A549 (cell line): ENCODE measurements at regions not wholly inside any gene's neighbourhood (a gene's known extent, or its start where the extent isn't known, plus 50 kb on each side); places are given as distances from the start of the nearest gene placed in this dataset.

Experiments used
- ATAC-seq, 2 experiments: fragments of 200-7000 bp in 1 of 2; fragments of >200 bp in 1 of 2; cut with Nextera tagmentation in 1 of 2; cut with Tn5 transposase in 1 of 2; 3 replicates each; pipeline versions ENCODE4 v1.8.0 to v1.9.1; 2018 to 2020; ENCODE audit warnings: mild to moderate bottlenecking in 1 of 2, moderate library complexity in 1 of 2
- CTCF ChIA-PET: fragments of 300-600 bp; sonication (Branson Sonifier 250); formaldehyde crosslinking; extraction: SDS; loops from one replicate; lab custom pipeline; 2021; ENCODE audit warnings: antibody characterized with exemption, inconsistent platforms; lab: Yijun Ruan, JAX
- POLR2A ChIA-PET: fragments of 350-600 bp; formaldehyde crosslinking; extraction: SDS; loops from one replicate; lab custom pipeline; 2021; ENCODE audit warnings: antibody characterized with exemption, inconsistent platforms; lab: Yijun Ruan, JAX
- DNase-seq, 2 experiments: peaks; one replicate each; pipeline versions ENCODE4 v3.0.0 to v3.0.0-alpha.2; 2011 to 2016; ENCODE audit warnings: low read depth in 1 of 2, low spot score in 1 of 2
- FAIRE-seq: peaks from 2 replicates; lab custom pipeline; 2011; peaks lifted over from hg19 to GRCh38; lab: Jason Lieb, UNC
- H3K27ac ChIP-seq, 2 experiments: fragments of >200 bp; sonication (Bioruptor Twin); formaldehyde crosslinking; 3 replicates each; pipeline ENCODE4 v1.5.1; 2016 to 2017
- H3K4me1 ChIP-seq: fragments of >200 bp; sonication (Bioruptor Twin); formaldehyde crosslinking; 3 replicates; pipeline ENCODE4 v1.6.1; 2016
- H3K4me2 ChIP-seq: fragments of >200 bp; sonication (Bioruptor Twin); formaldehyde crosslinking; 3 replicates; pipeline ENCODE4 v1.6.1; 2016
- H3K4me3 ChIP-seq: fragments of >200 bp; sonication (Bioruptor Twin); formaldehyde crosslinking; 3 replicates; pipeline ENCODE4 v1.5.1; 2016
- H3K9me3 ChIP-seq: fragments of >200 bp; sonication (Bioruptor Twin); formaldehyde crosslinking; 3 replicates; pipeline ENCODE4 v1.6.1; 2016
- ATOH8 ChIP-seq: fragments of 250-450 bp; sonication (Bioruptor Pico); IDR thresholded peaks from 2 replicates; pipeline ENCODE4 v1.5.0; 2020; ENCODE audit warnings: low read depth, mild to moderate bottlenecking, moderate library complexity
- E2F6 ChIP-seq: IDR thresholded peaks from 2 replicates; pipeline ENCODE4 v1.6.1; 2012; ENCODE audit warnings: low read depth, borderline replicate concordance
- EHF ChIP-seq: fragments of 250-450 bp; sonication (Bioruptor Pico); IDR thresholded peaks from 2 replicates; pipeline ENCODE4 v1.5.0; 2020; ENCODE audit warnings: mild to moderate bottlenecking
- FOSB ChIP-seq: fragments of 250-450 bp; sonication (Bioruptor Pico); IDR thresholded peaks from 2 replicates; pipeline ENCODE4 v1.5.0; 2020; ENCODE audit warnings: mild to moderate bottlenecking, moderate library complexity
- GATA3 ChIP-seq: IDR thresholded peaks from 2 replicates; pipeline ENCODE4 v1.6.1; 2012; ENCODE audit warnings: borderline replicate concordance
- HOXB13 ChIP-seq: fragments of 250-450 bp; sonication (Bioruptor Pico); IDR thresholded peaks from 2 replicates; pipeline ENCODE4 v1.5.0; 2020; ENCODE audit warnings: low read depth, mild to moderate bottlenecking, moderate library complexity
- KDM1A ChIP-seq: fragments of 200-600 bp; sonication (generic); IDR thresholded peaks from 2 replicates; pipeline ENCODE4 v1.6.1; 2016; ENCODE audit warnings: low read depth, mild to moderate bottlenecking
- KDM5A ChIP-seq: fragments of 200-600 bp; sonication (generic); IDR thresholded peaks from 2 replicates; pipeline ENCODE4 v1.6.1; 2016; ENCODE audit warnings: antibody characterized with exemption, mild to moderate bottlenecking
- NR3C1 ChIP-seq: fragments of >200 bp; sonication (Bioruptor Twin); formaldehyde crosslinking; IDR thresholded peaks from 3 replicates; pipeline ENCODE4 v1.6.1; 2017
- PHF8 ChIP-seq: fragments of 200-600 bp; sonication (generic); IDR thresholded peaks from 2 replicates; pipeline ENCODE4 v1.6.1; 2016; ENCODE audit warnings: low read depth, mild to moderate bottlenecking, antibody characterized with exemption, moderate library complexity, borderline replicate concordance
- POLR2AphosphoS2 ChIP-seq: conservative IDR thresholded peaks from 2 replicates; pipeline ENCODE4 v1.6.1; 2012; ENCODE audit warnings: low read length, improper control_type of control experiment, inconsistent platforms
- RAD21 ChIP-seq, 2 experiments: fragments of >200 bp in 1 of 2; sonication (Bioruptor Twin) in 1 of 2; formaldehyde crosslinking in 1 of 2; IDR thresholded peaks in 1 of 2; conservative IDR thresholded peaks in 1 of 2; 2 replicates in 1 of 2; 3 replicates in 1 of 2; pipeline ENCODE4 v1.6.1; 2012 to 2018; ENCODE audit warnings: inconsistent platforms in 1 of 2
- SMC3 ChIP-seq: fragments of >200 bp; sonication (Bioruptor Twin); formaldehyde crosslinking; IDR thresholded peaks from 3 replicates; pipeline ENCODE4 v1.6.1; 2018; ENCODE audit warnings: inconsistent platforms
- USF2 ChIP-seq: fragments of 450-650 bp; IDR thresholded peaks from 2 replicates; pipeline ENCODE4 v1.6.1; 2014; ENCODE audit warnings: antibody characterized with exemption
- ZNF302 ChIP-seq: fragments of 250-450 bp; sonication (Bioruptor Pico); IDR thresholded peaks from 2 replicates; pipeline ENCODE4 v1.9.0; 2021; ENCODE audit warnings: inconsistent platforms, mild to moderate bottlenecking, moderate library complexity
- WGBS: methylation state at CpG from one replicate; pipeline ENCODE4 v1.1.6; 2017; ENCODE audit errors: missing lambda C conversion rate; 5-methylcytosine and 5-hydroxymethylcytosine counted together
- TF ChIP-seq, protein P1 (sequence below): IDR thresholded peaks from 2 replicates; pipeline ENCODE4 v1.6.1; 2012
- TF ChIP-seq, protein P2 (sequence below): IDR thresholded peaks from 2 replicates; pipeline ENCODE4 v1.6.1; 2012
- TF ChIP-seq, protein P3 (sequence below): fragments of >200 bp; sonication (Bioruptor Twin); formaldehyde crosslinking; IDR thresholded peaks from 3 replicates; pipeline ENCODE4 v1.5.1; 2016

DNA sequence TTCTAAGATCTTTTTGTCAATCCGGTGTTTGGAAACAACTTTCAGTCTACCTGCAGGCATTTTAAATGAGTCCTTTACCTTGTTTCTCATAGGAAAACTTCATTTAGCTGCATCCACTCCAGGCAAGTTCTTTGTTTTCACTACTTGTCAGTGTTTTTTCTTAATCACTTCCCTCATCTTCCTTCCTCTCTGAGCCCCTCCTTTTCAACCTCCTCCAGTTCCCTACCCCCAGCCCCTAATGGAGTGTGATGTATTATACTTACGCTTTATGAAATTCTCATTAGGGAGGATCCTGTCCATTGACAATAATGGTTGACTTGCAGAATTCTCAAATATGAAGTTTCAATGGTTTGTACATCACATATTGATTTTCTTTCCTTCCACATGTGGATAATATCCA is 62.5 kb upstream of the BACH1 start:
- Histone ChIP-seq H3K4me1 (peaks cover 8% of the 10 kb centered on the region; the same call in 2 of the 3 replicates), H3K9me3 (no peaks in the 10 kb centered on the region), H3K27ac (no peak overlapping the region), H3K4me2 (no peak overlapping the region), H3K4me3 (no peak overlapping the region)
- CTCF ChIA-PET = interaction anchor here (1.7 kb wide), 1 partner anchor 12 kb away, joined by 4 read pairs; no protein-coding TSS in a partner anchor
- DNase-seq = no peak
- no peak for ATAC-seq
- POLR2A ChIA-PET = no interaction called here
- TF ChIP-seq HOXB13 (CRISPR knock-in tag) = no peak
- TF ChIP-seq EHF (CRISPR knock-in tag) = no peak
- TF ChIP-seq KDM5A = no peak
- TF ChIP-seq ZNF302 = no peak
- no peak for TF ChIP-seq PHF8
- TF ChIP-seq, protein P1, sequence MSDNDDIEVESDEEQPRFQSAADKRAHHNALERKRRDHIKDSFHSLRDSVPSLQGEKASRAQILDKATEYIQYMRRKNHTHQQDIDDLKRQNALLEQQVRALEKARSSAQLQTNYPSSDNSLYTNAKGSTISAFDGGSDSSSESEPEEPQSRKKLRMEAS = no peak
- TF ChIP-seq RAD21 (conservative IDR thresholded peaks at IDR 0.05 in 1 of 2, IDR thresholded peaks at IDR 0.05 in 1 of 2) = no peak
- TF ChIP-seq, protein P2, sequence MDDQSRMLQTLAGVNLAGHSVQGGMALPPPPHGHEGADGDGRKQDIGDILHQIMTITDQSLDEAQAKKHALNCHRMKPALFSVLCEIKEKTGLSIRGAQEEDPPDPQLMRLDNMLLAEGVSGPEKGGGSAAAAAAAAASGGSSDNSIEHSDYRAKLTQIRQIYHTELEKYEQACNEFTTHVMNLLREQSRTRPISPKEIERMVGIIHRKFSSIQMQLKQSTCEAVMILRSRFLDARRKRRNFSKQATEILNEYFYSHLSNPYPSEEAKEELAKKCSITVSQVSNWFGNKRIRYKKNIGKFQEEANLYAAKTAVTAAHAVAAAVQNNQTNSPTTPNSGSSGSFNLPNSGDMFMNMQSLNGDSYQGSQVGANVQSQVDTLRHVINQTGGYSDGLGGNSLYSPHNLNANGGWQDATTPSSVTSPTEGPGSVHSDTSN = no peak
- no peak for TF ChIP-seq GATA3
- no peak for TF ChIP-seq KDM1A
- TF ChIP-seq POLR2AphosphoS2 = no peak
- FAIRE-seq = no peak
- 73% methylated on average over 2 of the region's 2 CpGs for WGBS

DNA sequence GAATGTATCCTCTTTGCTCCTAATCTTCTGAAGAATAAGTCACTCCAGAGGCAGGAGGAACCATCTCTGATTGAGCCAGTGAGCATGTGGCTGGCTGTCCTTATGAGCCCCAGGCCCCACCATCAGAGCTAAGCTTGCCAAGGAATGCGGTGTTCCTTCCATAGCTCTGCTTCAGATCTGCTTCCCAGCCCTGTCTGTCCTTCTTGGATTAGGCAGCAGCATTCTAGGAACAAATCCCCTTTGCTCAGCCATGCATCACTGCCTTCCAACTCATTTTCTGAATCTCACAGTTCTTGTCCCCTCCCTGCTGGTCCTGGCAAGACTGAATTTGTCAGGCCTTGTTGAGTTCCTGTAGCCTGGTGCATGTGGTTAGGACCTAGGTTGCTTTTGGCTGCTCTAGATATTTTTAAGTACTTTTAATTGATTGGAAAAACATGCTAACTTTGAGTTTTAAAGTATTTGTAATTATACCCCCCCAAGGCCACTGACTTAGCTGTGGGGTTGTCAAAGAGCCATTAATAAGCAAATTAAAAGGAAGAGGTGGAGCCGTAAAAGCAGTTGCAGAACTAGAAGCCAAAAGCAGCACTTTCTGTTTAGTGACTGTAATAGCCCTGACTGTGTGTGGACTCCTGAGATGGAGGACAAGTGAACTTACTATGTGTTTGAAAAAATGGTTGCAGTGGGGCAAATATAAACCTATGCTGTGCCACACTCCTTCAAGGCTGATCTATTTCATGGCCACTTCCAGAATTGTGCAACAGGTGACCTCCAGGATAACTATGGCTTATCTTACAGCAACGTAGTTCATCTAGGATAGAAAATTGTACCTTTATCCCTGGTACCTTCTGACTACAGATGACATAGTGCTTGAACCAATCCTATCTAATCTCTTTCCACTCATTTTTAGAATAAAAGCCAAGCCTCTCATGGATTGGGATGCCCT is 61.3 kb upstream of the BACH1 start:
- no peak for DNase-seq
- H3K4me3 ChIP-seq = no peak overlapping the region
- POLR2A ChIA-PET = no interaction called here
- CTCF ChIA-PET = interaction anchor here (0.6 to 1.7 kb wide), 2 partner anchors 13 to 66 kb away, joined by 3 to 4 read pairs; no protein-coding TSS in a partner anchor
- peaks cover 7% of the 10 kb centered on the region; the same call in 2 of the 3 replicates for H3K4me1 ChIP-seq
- FAIRE-seq = no peak
- no peak for ATAC-seq
- 83% methylated on average over 3 of the region's 3 CpGs for WGBS
- no peak overlapping the region for H3K4me2 ChIP-seq
- TF ChIP-seq ATOH8 = no peak
- no peak for TF ChIP-seq EHF (CRISPR knock-in tag)
- no peak for TF ChIP-seq SMC3
- TF ChIP-seq USF2 = no peak
- no peak for TF ChIP-seq E2F6
- TF ChIP-seq NR3C1 = no peak
- no peak for TF ChIP-seq HOXB13 (CRISPR knock-in tag)
- no peak for TF ChIP-seq FOSB (CRISPR knock-in tag)
- TF ChIP-seq, protein P3, sequence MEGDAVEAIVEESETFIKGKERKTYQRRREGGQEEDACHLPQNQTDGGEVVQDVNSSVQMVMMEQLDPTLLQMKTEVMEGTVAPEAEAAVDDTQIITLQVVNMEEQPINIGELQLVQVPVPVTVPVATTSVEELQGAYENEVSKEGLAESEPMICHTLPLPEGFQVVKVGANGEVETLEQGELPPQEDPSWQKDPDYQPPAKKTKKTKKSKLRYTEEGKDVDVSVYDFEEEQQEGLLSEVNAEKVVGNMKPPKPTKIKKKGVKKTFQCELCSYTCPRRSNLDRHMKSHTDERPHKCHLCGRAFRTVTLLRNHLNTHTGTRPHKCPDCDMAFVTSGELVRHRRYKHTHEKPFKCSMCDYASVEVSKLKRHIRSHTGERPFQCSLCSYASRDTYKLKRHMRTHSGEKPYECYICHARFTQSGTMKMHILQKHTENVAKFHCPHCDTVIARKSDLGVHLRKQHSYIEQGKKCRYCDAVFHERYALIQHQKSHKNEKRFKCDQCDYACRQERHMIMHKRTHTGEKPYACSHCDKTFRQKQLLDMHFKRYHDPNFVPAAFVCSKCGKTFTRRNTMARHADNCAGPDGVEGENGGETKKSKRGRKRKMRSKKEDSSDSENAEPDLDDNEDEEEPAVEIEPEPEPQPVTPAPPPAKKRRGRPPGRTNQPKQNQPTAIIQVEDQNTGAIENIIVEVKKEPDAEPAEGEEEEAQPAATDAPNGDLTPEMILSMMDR = no peak
- H3K9me3 ChIP-seq = no peaks in the 10 kb centered on the region
- H3K27ac ChIP-seq = no peak overlapping the region
